Naive thymus-derived CD8-positive, alpha-beta T cell (primary cell): ENCODE measurements at regions not wholly inside any gene's neighbourhood (a gene's known extent, or its start where the extent isn't known, plus 50 kb on each side); places are given as distances from the start of the nearest gene placed in this dataset.
"Not testable (repeated sequence)": the region's sequence is repeated elsewhere in the genome, so short reads cannot be mapped to it uniquely, and the experiment has no call there.

Experiments
- ATAC-seq, 2 donors: fragments of 150-1000 bp; cut with Tn5 transposase in 1 of 2; sonication (Bioruptor Pico), chemical (Tn5 transposase) in 1 of 2; 1 replicate in 1 of 2; 2 replicates in 1 of 2; pipeline ENCODE4 v1.10.0; 2021; ENCODE audit warnings: mild to moderate bottlenecking in 2 of 2, moderate library complexity in 2 of 2
- POLR2A ChIA-PET: fragments of 350-600 bp; sonication (Branson Sonifier 250); formaldehyde crosslinking; loops from one replicate; lab custom pipeline; 2021; ENCODE audit warnings: antibody characterized with exemption; lab: Charles Lee
- DNase-seq, 10 donors: peaks; one replicate each; pipeline versions ENCODE4 v3.0.0 to v3.0.0-alpha.2; 2020 to 2022
- H3K27ac Mint-ChIP-seq, 10 donors: one replicate each; pipeline ENCODE4 v1.8.0; 2020 to 2022; ENCODE audit warnings: mild to moderate bottlenecking in 10 of 10, mixed read lengths in 10 of 10, moderate library complexity in 4 of 10, inconsistent platforms in 1 of 10
- H3K27me3 Mint-ChIP-seq, 5 donors: one replicate each; pipeline ENCODE4 v1.8.0; 2021 to 2022; ENCODE audit warnings: mixed read lengths in 5 of 5
- H3K36me3 Mint-ChIP-seq, 3 donors: one replicate each; pipeline ENCODE4 v1.8.0; 2020 to 2022; ENCODE audit warnings: mixed read lengths in 3 of 3, mild to moderate bottlenecking in 2 of 3, inconsistent platforms in 1 of 3
- H3K4me1 Mint-ChIP-seq, 4 donors: one replicate each; pipeline ENCODE4 v1.8.0; 2021 to 2022; ENCODE audit warnings: mixed read lengths in 4 of 4
- H3K4me3 Mint-ChIP-seq, 10 donors: one replicate each; pipeline ENCODE4 v1.8.0; 2020 to 2022; ENCODE audit warnings: mild to moderate bottlenecking in 10 of 10, mixed read lengths in 10 of 10, moderate library complexity in 6 of 10, inconsistent platforms in 1 of 10
- H3K9me3 Mint-ChIP-seq, 9 donors: one replicate each; pipeline ENCODE4 v1.8.0; 2020 to 2022; ENCODE audit warnings: mixed read lengths in 9 of 9, mild to moderate bottlenecking in 3 of 9, inconsistent platforms in 1 of 9, moderate library complexity in 1 of 9

DNA sequence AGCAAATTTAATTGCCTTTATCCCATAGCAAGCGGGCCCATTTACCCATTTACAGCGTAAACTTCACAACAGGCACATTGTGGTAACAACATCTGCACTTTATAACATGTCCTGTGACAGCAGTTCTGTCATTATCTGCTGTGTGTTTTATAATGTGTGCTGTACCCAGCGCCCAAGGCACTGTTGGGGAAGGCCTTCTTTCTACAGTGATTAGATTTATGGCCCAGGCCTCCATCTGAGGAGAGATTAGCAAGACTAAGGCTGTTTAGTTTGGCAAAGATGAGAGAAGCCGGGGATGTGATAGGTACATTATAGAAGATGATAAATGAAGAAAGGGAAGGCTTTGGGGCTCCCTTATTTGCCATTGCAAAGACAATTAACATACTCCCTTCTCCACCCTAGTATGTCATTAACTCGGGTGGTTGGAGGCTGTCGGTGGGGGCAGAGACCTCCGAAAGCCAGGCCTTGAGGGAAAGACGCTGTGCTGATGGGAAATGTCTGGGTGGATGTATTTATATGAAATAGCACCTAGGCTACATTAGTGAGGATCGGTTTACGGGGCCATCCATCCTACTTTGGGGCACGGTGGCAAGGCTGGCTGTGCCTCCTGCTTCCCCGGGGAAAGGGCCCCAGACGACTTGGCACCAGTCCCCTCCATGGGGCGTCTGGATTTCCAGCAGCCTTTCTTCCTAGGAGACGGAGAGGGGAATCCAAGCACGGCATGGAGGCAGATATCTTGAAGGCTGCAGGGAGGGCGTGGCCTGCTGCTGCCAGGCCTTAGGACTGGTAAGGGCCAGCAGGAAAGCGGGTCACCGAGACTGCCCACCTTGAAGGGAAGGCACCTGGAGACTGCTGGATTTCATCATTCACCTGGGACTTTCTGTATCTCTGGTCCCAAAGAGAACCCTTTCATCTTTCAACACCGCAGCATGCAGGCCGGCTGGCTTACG lies 64.3 kb upstream of the PTCH1 start:
- Mint-ChIP-seq H3K27me3 (peaks cover 0 to 6% (median 5%) of the 10 kb centered on the region in 5 donors), H3K4me1 (peaks cover 0 to 9% (median 0%) of the 10 kb centered on the region in 4 donors), H3K9me3 (no peaks in the 10 kb centered on the region), H3K4me3 (no peak overlapping the region), H3K36me3 (no peaks in the 10 kb centered on the region), H3K27ac (no peak overlapping the region)
- ATAC-seq (no peak), DNase-seq (no peak)
- POLR2A ChIA-PET, result no interaction called here

DNA sequence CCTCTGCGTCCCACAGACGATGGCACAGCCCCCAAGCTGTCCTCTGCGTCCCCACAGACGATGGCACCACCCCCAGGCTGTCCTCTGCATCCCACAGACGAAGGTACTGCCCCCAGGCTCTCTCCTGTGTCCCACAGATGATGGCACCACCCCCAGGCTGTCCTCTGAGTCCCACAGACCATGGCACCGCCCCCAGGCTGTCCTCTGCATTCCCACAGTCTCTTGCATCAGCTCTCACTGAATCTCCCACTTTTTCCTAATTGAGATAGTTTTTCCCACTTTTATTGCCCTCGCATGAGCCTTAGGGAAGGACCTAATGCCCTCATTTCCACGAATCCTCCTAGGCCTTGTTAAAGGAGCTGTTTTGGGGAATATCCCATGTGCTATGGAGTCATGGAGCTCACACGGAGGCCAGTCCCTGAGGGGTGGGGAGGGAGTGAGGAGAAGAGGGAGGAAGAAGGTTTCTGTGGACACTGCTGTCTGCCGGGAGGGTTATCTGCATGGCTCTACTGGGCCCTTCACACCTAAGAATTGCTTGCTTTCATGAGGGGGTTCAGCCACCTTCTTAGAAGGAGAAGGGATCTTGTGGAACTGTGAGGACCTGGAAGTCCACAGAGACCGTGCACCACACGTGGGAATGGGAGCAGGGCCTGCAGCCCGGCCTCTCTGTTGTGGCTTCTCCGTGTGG lies 58.2 kb upstream of the PTCH1 start:
- Mint-ChIP-seq H3K27ac (no peak overlapping the region), H3K4me1 (peaks cover 11 to 20% (median 14%) of the 10 kb centered on the region in 4 donors), H3K36me3 (no peaks in the 10 kb centered on the region), H3K9me3 (no peaks in the 10 kb centered on the region), H3K4me3 (no peak overlapping the region), H3K27me3 (peaks cover 4 to 30% (median 22%) of the 10 kb centered on the region in 5 donors)
- ATAC-seq (no peak), DNase-seq (no peak)
- POLR2A ChIA-PET, result no interaction called here

DNA sequence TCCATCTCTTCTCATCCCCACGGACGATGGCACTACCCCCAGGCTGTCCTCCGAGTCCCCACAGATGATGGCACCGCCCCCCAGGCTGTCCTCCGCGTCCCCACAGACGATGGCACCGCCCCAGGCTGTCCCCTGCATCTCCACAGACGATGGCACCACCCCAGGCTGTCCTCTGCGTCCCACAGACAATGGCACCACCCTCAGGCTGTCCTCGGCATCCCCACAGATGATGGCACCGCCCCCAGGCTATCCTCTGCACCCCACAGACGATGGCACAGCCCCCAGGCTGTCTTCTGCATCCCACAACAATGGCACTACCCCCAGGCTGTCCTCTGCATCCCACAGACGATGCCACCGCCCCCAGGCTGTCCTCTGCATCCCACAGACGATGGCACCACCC lies 57.4 kb upstream of the PTCH1 start:
- Mint-ChIP-seq H3K36me3 (no peaks in the 10 kb centered on the region), H3K27ac (no peak overlapping the region), H3K27me3 (peaks cover 6 to 33% (median 22%) of the 10 kb centered on the region in 5 donors), H3K4me1 (peaks cover 14 to 27% (median 15%) of the 10 kb centered on the region in 4 donors), H3K4me3 (no peak overlapping the region), H3K9me3 (no peaks in the 10 kb centered on the region)
- POLR2A ChIA-PET, result no interaction called here
- no peak for ATAC-seq
- peak in 2 of 10 donors; percentile 9 to 18 for DNase-seq

DNA sequence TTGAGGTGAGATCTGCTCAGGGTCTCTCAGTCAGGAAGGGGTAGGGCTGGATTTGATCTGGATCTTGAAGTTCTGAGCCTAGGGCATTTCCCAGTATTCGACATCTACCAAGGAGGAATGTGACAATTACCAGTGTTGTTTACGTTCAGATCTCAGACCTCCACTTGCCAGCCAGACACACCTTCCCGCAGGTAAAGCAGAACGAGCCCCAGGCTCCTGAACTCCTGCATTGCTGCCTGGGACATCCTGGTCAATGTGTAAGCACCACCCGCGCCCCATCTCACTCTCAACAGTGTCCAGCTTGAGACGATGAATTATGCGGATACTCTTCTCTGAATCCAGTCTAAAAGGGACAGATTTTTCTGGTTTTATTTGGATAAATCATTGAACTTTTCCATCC lies 56.7 kb upstream of the PTCH1 start:
- H3K27ac Mint-ChIP-seq, result no peak overlapping the region
- no peaks in the 10 kb centered on the region for H3K9me3 Mint-ChIP-seq
- ATAC-seq, result no peak
- no peak for DNase-seq
- H3K27me3 Mint-ChIP-seq, result peaks cover 8 to 33% (median 22%) of the 10 kb centered on the region in 5 donors
- POLR2A ChIA-PET, result no interaction called here
- no peaks in the 10 kb centered on the region for H3K36me3 Mint-ChIP-seq
- peaks cover 14 to 28% (median 15%) of the 10 kb centered on the region in 4 donors for H3K4me1 Mint-ChIP-seq
- no peak overlapping the region for H3K4me3 Mint-ChIP-seq

DNA sequence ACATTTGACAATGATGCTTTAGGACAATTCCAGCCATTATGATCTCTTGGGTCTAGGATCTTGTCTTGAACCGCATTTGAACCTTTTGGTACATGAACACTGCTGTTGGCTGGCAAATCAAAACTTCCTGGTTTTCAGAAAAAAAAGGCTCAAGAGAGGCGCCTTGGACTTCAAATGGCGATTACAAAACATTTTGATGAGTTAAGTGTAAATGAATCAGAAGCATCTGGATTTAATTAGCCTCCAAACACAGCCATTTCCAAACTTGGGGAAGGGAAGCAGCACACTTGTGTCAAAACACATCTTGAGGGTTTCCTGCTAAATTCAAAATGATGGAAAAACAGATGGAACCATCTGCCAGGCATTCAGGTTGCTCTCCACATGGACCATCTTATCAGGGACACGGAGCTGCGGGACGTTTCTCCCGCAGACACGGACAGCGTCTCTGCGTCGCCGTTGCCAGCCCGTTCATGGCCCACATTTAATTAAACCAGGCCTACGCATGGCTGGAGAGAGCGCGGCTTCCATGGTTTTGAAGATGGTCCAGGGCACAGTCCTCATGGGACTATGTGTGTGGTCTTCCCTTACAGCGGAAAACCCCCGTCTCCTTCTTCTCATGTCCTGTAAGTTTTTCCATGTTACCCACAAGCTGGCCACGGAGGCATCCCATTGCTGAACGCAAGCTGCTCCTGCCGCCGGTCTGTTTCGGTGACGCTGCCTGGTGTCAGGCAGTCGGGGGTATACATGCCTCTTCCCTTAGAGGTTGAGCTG lies 55.8 kb upstream of the PTCH1 start:
- POLR2A ChIA-PET, result no interaction called here
- Mint-ChIP-seq H3K36me3 (no peaks in the 10 kb centered on the region), H3K4me3 (no peak overlapping the region), H3K27me3 (peaks cover 8 to 33% (median 22%) of the 10 kb centered on the region in 5 donors), H3K4me1 (peaks cover 14 to 28% (median 15%) of the 10 kb centered on the region in 4 donors), H3K27ac (peak overlapping the region in 1 of 10 donors; percentile 59), H3K9me3 (no peaks in the 10 kb centered on the region)
- no peak for ATAC-seq
- no peak for DNase-seq

DNA sequence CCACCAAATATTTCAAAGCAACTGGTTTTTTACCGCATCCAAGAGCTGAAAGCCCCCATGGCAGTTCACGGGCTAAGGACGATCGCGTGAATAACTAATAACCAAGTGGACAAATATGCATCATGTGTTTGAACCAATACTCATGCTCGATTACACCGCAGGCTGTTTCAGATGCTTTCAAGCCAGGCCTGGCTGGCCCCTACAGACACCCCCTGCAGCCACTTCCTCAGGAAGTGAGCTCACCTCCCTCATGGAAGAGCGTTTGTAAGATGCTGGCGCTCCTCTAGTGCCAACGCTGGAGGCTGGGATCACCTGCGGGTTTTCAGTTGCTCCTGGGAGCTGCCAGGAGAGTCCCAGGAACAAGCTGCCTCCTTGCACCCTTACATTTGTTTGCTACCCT lies 53.9 kb upstream of the PTCH1 start:
- Mint-ChIP-seq H3K27ac (peak overlapping the region in 1 of 10 donors; percentile 48), H3K4me1 (peaks cover 9 to 28% (median 14%) of the 10 kb centered on the region in 4 donors), H3K27me3 (peaks cover 10 to 38% (median 20%) of the 10 kb centered on the region in 5 donors), H3K9me3 (no peaks in the 10 kb centered on the region), H3K36me3 (no peaks in the 10 kb centered on the region), H3K4me3 (peak overlapping the region in 5 of 10 donors; percentile 20 to 54 (median 47))
- POLR2A ChIA-PET, result interaction anchor here (0.6 kb wide), 1 partner anchor 169 kb away, joined by 4 read pairs; no protein-coding TSS in a partner anchor
- ATAC-seq, result no peak
- DNase-seq, result no peak

DNA sequence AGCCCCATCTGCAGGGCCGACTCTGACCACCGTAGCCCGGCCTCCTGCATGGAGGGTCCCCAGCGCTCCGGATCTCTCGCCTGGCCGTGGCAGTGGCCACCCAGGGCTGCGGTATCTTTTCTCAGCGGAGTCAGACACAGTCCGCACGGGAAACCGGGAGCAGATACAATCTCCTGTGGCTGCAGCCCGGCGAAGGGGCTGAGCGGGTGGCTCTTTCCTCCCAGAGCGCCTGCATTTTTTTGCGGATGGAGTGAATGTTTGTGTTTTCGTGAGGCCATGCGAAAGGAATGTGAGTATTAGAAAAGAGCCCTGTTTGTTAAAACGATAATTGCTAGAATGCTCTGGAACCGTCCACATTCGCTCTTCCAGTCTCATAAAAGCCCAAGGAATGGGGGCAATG lies 53.4 kb upstream of the PTCH1 start:
- H3K36me3 Mint-ChIP-seq, result no peaks in the 10 kb centered on the region
- ATAC-seq, result no peak
- H3K27ac Mint-ChIP-seq, result peak overlapping the region in 2 of 10 donors; percentile 8 to 48
- H3K9me3 Mint-ChIP-seq, result no peaks in the 10 kb centered on the region
- no peak for DNase-seq
- POLR2A ChIA-PET, result no interaction called here
- peaks cover 12 to 42% (median 21%) of the 10 kb centered on the region in 5 donors for H3K27me3 Mint-ChIP-seq
- peaks cover 7 to 28% (median 14%) of the 10 kb centered on the region in 4 donors for H3K4me1 Mint-ChIP-seq
- H3K4me3 Mint-ChIP-seq, result peak overlapping the region in 8 of 10 donors; percentile 4 to 54 (median 28)

DNA sequence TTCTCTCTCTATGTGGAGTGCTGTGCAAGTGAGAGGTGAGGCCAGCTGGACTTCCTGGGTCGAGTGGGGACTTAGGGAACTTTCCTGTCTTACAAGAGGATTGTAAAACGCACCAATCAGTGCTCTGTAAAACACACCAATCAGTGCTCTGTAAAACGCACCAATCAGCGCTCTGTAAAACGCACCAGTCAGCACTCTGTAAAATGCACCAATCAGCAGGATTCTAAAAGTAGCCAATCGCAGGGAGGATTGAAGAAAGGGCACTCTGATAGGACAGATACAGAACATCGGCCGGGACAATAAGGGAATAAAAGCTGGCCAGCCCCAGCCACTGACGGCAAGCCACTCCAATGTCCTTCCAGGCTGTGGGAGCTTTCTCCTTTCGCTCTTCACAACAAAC lies 52.0 kb upstream of the PTCH1 start:
- H3K9me3 Mint-ChIP-seq, POLR2A ChIA-PET, DNase-seq, ATAC-seq, H3K27ac Mint-ChIP-seq, H3K36me3 Mint-ChIP-seq: not testable (repeated sequence)
- Mint-ChIP-seq H3K4me1 (peaks cover 9 to 22% (median 14%) of the 10 kb centered on the region in 4 donors), H3K27me3 (peaks cover 12 to 44% (median 28%) of the 10 kb centered on the region in 5 donors), H3K4me3 (peak overlapping the region in 1 of 10 donors; percentile 6)
